GM23338 (cell line): ENCODE measurements at regions not wholly inside any gene's neighbourhood (a gene's known extent, or its start where the extent isn't known, plus 50 kb on each side); places are given as distances from the start of the nearest gene placed in this dataset.

Experiments
- CREB1 ChIP-seq: fragments of 250-450 bp; sonication (Bioruptor Pico); IDR thresholded peaks from 2 replicates; pipeline ENCODE4 v1.5.0; 2020; ENCODE audit warnings: low read depth, mild to moderate bottlenecking, moderate library complexity
- CTCF ChIP-seq, 2 experiments: fragments of 200-600 bp in 1 of 2; sonication (generic) in 1 of 2; conservative IDR thresholded peaks; 2 replicates each; pipeline versions ENCODE4 v1.5.1 to v1.6.1; 2016 to 2017; ENCODE audit warnings: antibody characterized with exemption in 2 of 2, low read depth in 2 of 2, mild to moderate bottlenecking in 2 of 2, moderate library complexity in 1 of 2
- EZH2 ChIP-seq: fragments of 200-600 bp; sonication (generic); IDR thresholded peaks from one replicate; pipeline ENCODE4 v1.8.0; 2017; ENCODE audit warnings: antibody characterized with exemption, mild to moderate bottlenecking, low read depth; ENCODE audit not compliant: unreplicated experiment
- EZH2phosphoT487 ChIP-seq: fragments of 200-600 bp; sonication (generic); IDR thresholded peaks from one replicate; pipeline ENCODE4 v1.8.1; 2018; ENCODE audit warnings: antibody characterized with exemption; ENCODE audit not compliant: unreplicated experiment
- POLR2AphosphoS5 ChIP-seq: IDR thresholded peaks from 2 replicates; pipeline ENCODE4 v1.6.1; 2016; ENCODE audit warnings: antibody characterized with exemption, low read depth
- REST ChIP-seq: IDR thresholded peaks from one replicate; pipeline ENCODE4 v1.6.1; 2018; ENCODE audit warnings: antibody characterized with exemption; ENCODE audit not compliant: unreplicated experiment

GRCh38 chr3:70870576-70870975, 558.1 kb upstream of the MDFIC2 start:
- TF ChIP-seq CREB1 (CRISPR knock-in tag) = no peak
- TF ChIP-seq POLR2AphosphoS5 = no peak
- TF ChIP-seq CTCF (conservative IDR thresholded peaks at IDR 0.05; ENCODE audit: low read depth in 2 of 2) = no peak
- no peak for TF ChIP-seq EZH2
- TF ChIP-seq EZH2phosphoT487 = no peak
- no peak for TF ChIP-seq REST
